PC-3 (cell line): ENCODE measurements at regions not wholly inside any gene's neighbourhood (a gene's known extent, or its start where the extent isn't known, plus 50 kb on each side); places are given as distances from the start of the nearest gene placed in this dataset.

Source experiments
- EZH2 ChIP-seq: fragments of 300-600 bp; sonication (generic); IDR thresholded peaks from one replicate; pipeline ENCODE4 v1.6.1; 2017; ENCODE audit warnings: antibody characterized with exemption, mild to moderate bottlenecking, low read length; ENCODE audit not compliant: unreplicated experiment
- EZH2phosphoT487 ChIP-seq: fragments of 300-600 bp; sonication (generic); IDR thresholded peaks from 2 replicates; pipeline ENCODE4 v1.6.1; 2018; ENCODE audit warnings: mild to moderate bottlenecking, antibody characterized with exemption, low read length, borderline replicate concordance
- TF ChIP-seq, protein P1 (sequence below): fragments of 300-600 bp; sonication (generic); conservative IDR thresholded peaks from 2 replicates; pipeline ENCODE4 v1.5.1; 2017; ENCODE audit warnings: antibody characterized with exemption, low read depth, mild to moderate bottlenecking, low read length

- TF ChIP-seq EZH2phosphoT487 (no peak), EZH2 (no peak)
- TF ChIP-seq, protein P1, sequence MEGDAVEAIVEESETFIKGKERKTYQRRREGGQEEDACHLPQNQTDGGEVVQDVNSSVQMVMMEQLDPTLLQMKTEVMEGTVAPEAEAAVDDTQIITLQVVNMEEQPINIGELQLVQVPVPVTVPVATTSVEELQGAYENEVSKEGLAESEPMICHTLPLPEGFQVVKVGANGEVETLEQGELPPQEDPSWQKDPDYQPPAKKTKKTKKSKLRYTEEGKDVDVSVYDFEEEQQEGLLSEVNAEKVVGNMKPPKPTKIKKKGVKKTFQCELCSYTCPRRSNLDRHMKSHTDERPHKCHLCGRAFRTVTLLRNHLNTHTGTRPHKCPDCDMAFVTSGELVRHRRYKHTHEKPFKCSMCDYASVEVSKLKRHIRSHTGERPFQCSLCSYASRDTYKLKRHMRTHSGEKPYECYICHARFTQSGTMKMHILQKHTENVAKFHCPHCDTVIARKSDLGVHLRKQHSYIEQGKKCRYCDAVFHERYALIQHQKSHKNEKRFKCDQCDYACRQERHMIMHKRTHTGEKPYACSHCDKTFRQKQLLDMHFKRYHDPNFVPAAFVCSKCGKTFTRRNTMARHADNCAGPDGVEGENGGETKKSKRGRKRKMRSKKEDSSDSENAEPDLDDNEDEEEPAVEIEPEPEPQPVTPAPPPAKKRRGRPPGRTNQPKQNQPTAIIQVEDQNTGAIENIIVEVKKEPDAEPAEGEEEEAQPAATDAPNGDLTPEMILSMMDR: no peak
These were observed 71.7 kb upstream of the SOX21 start for GRCh38 chr13:94784066-94784465.
